SK-N-SH treated with all-trans-retinoic acid at 6 μM for 48 hours (cell line): ENCODE measurements at regions not wholly inside any gene's neighbourhood (a gene's known extent, or its start where the extent isn't known, plus 50 kb on each side); places are given as distances from the start of the nearest gene placed in this dataset.

Experiments used
- ATAC-seq: fragments of 200-7000 bp; cut with Tn5 transposase; 3 replicates; pipeline ENCODE4 v1.9.1; 2020; ENCODE audit warnings: mild to moderate bottlenecking, moderate library complexity
- ARNTL ChIP-seq: fragments of 450-650 bp; formaldehyde crosslinking; IDR thresholded peaks from 2 replicates; pipeline ENCODE4 v1.5.0; 2020; ENCODE audit warnings: low read depth, mild to moderate bottlenecking, moderate library complexity, borderline replicate concordance
- BACH2 ChIP-seq: fragments of 250-450 bp; sonication (Bioruptor Pico); IDR thresholded peaks from 2 replicates; pipeline ENCODE4 v1.9.0; 2021; ENCODE audit warnings: mild to moderate bottlenecking, borderline replicate concordance
- CREB5 ChIP-seq: fragments of 250-450 bp; sonication (Bioruptor Pico); IDR thresholded peaks from 2 replicates; pipeline ENCODE4 v1.5.1; 2020; ENCODE audit warnings: low read depth, mild to moderate bottlenecking, moderate library complexity
- CSDC2 ChIP-seq: fragments of 250-450 bp; sonication (Bioruptor Pico); IDR thresholded peaks from 2 replicates; pipeline ENCODE4 v1.5.0; 2020; ENCODE audit warnings: mild to moderate bottlenecking, moderate library complexity
- CSRNP3 ChIP-seq: fragments of 250-450 bp; sonication (Bioruptor Pico); IDR thresholded peaks from 2 replicates; pipeline ENCODE4 v1.5.1; 2021; ENCODE audit warnings: mild to moderate bottlenecking, moderate library complexity
- ESRRG ChIP-seq: fragments of 250-450 bp; sonication (Bioruptor Pico); IDR thresholded peaks from 2 replicates; pipeline ENCODE4 v1.6.1; 2021; ENCODE audit warnings: mild to moderate bottlenecking
- GLIS3 ChIP-seq: fragments of 250-450 bp; sonication (Bioruptor Pico); IDR thresholded peaks from 2 replicates; pipeline ENCODE4 v1.5.0; 2020; ENCODE audit warnings: mild to moderate bottlenecking, moderate library complexity
- ISL1 ChIP-seq: fragments of 250-450 bp; sonication (Bioruptor Pico); IDR thresholded peaks from 2 replicates; pipeline ENCODE4 v2.1.2; 2022; ENCODE audit warnings: mild to moderate bottlenecking, moderate library complexity
- OSR1 ChIP-seq: fragments of 250-450 bp; sonication (Bioruptor Pico); IDR thresholded peaks from 2 replicates; pipeline ENCODE4 v1.8.0; 2022; ENCODE audit warnings: moderate library complexity, mild to moderate bottlenecking, inconsistent platforms
- PATZ1 ChIP-seq: fragments of 250-450 bp; sonication (Bioruptor Pico); IDR thresholded peaks from 2 replicates; pipeline ENCODE4 v1.8.0; 2020; ENCODE audit warnings: mild to moderate bottlenecking, moderate library complexity, borderline replicate concordance
- POU6F1 ChIP-seq: fragments of 250-450 bp; sonication (Bioruptor Pico); IDR thresholded peaks from 2 replicates; pipeline ENCODE4 v1.8.0; 2021; ENCODE audit warnings: low read depth, mild to moderate bottlenecking, moderate library complexity, borderline replicate concordance
- PPARA ChIP-seq: fragments of 250-450 bp; sonication (Bioruptor Pico); IDR thresholded peaks from 2 replicates; pipeline ENCODE4 v1.5.0; 2020; ENCODE audit warnings: mild to moderate bottlenecking, borderline replicate concordance
- RARB ChIP-seq: fragments of 250-450 bp; sonication (Bioruptor Pico); IDR thresholded peaks from 2 replicates; pipeline ENCODE4 v1.8.0; 2021; ENCODE audit warnings: mild to moderate bottlenecking, moderate library complexity
- SNAI2 ChIP-seq: fragments of 250-450 bp; sonication (Bioruptor Pico); IDR thresholded peaks from 2 replicates; pipeline ENCODE4 v1.5.0; 2020; ENCODE audit warnings: mild to moderate bottlenecking, moderate library complexity
- TCF4 ChIP-seq: fragments of 250-450 bp; sonication (Bioruptor Pico); IDR thresholded peaks from 2 replicates; pipeline ENCODE4 v1.8.0; 2021; ENCODE audit warnings: mild to moderate bottlenecking, moderate library complexity, borderline replicate concordance
- TOX ChIP-seq: fragments of 250-450 bp; sonication (Bioruptor Pico); IDR thresholded peaks from 2 replicates; pipeline ENCODE4 v1.8.0; 2021; ENCODE audit warnings: mild to moderate bottlenecking, moderate library complexity, borderline replicate concordance
- ZC3H10 ChIP-seq: fragments of 250-450 bp; sonication (Bioruptor Pico); IDR thresholded peaks from 2 replicates; pipeline ENCODE4 v1.5.1; 2021; ENCODE audit warnings: mild to moderate bottlenecking, moderate library complexity
- ZFP3 ChIP-seq: fragments of 250-450 bp; sonication (Bioruptor Pico); IDR thresholded peaks from 2 replicates; pipeline ENCODE4 v1.5.0; 2020; ENCODE audit warnings: mild to moderate bottlenecking, moderate library complexity
- ZFP30 ChIP-seq: fragments of 450-650 bp; formaldehyde crosslinking; IDR thresholded peaks from 2 replicates; pipeline ENCODE4 v1.5.0; 2022; ENCODE audit warnings: mild to moderate bottlenecking, moderate library complexity
- ZNF565 ChIP-seq: fragments of 450-650 bp; formaldehyde crosslinking; conservative IDR thresholded peaks from 2 replicates; pipeline ENCODE4 v1.5.0; 2020; ENCODE audit warnings: low read depth, mild to moderate bottlenecking, moderate library complexity
- ZNF70 ChIP-seq: fragments of 450-650 bp; formaldehyde crosslinking; IDR thresholded peaks from 2 replicates; pipeline ENCODE4 v1.5.0; 2020; ENCODE audit warnings: mild to moderate bottlenecking, moderate library complexity
- ZNF8 ChIP-seq: fragments of 450-650 bp; formaldehyde crosslinking; IDR thresholded peaks from 2 replicates; pipeline ENCODE4 v1.5.0; 2020; ENCODE audit warnings: mild to moderate bottlenecking, moderate library complexity

- TF ChIP-seq POU6F1 (CRISPR knock-in tag) (no peak), ISL1 (no peak), RARB (CRISPR knock-in tag) (no peak), ZC3H10 (no peak), SNAI2 (CRISPR knock-in tag) (no peak), TCF4 (CRISPR knock-in tag) (no peak), PPARA (no peak), OSR1 (no peak), ZFP30 (no peak), CSRNP3 (CRISPR knock-in tag) (no peak), ZNF8 (CRISPR knock-in tag) (no peak)
Observed at GRCh38 chr6:103722683-103723082, 1137.0 kb downstream of the HACE1 start (continued).

GRCh38 chr6:103721923-103722322 is 1137.8 kb downstream of the HACE1 start:
- TF ChIP-seq ZNF565 (CRISPR knock-in tag) (no peak), ESRRG (no peak), POU6F1 (CRISPR knock-in tag) (no peak), ARNTL (CRISPR knock-in tag) (no peak), CSDC2 (CRISPR knock-in tag) (no peak), TOX (CRISPR knock-in tag) (no peak), GLIS3 (CRISPR knock-in tag) (no peak), RARB (CRISPR knock-in tag) (no peak), ZFP3 (no peak), CSRNP3 (CRISPR knock-in tag) (no peak), ZNF70 (CRISPR knock-in tag) (no peak)
- ATAC-seq: no peak

GRCh38 chr6:103720393-103720792 is 1139.3 kb downstream of the HACE1 start:
- ATAC-seq: no peak
- TF ChIP-seq ZFP3 (no peak), ZFP30 (no peak), POU6F1 (CRISPR knock-in tag) (no peak), ZC3H10 (no peak), ESRRG (no peak), ARNTL (CRISPR knock-in tag) (no peak), TCF4 (CRISPR knock-in tag) (no peak), ZNF8 (CRISPR knock-in tag) (no peak), PATZ1 (no peak), TOX (CRISPR knock-in tag) (no peak), ZNF565 (CRISPR knock-in tag) (no peak), ISL1 (no peak), ZNF70 (CRISPR knock-in tag) (no peak), CREB5 (CRISPR knock-in tag) (no peak), PPARA (no peak), OSR1 (no peak), BACH2 (CRISPR knock-in tag) (no peak), CSDC2 (CRISPR knock-in tag) (no peak), SNAI2 (CRISPR knock-in tag) (no peak), CSRNP3 (CRISPR knock-in tag) (no peak)
